ENCODE measurements at regions not wholly inside any gene's neighbourhood (a gene's known extent, or its start where the extent isn't known, plus 50 kb on each side); places are given as distances from the start of the nearest gene placed in this dataset.

GRCh38 chr10:21052709-21053104, 155.6 kb upstream of the NEBL start:
- peaks cover 1% of the 10 kb centered on the region for H3K27me3 Mint-ChIP-seq (ENCODE audit: unreplicated experiment)
- no peak for DNase-seq (ENCODE audit: low spot score)
- no peaks in the 10 kb centered on the region for H3K4me1 Mint-ChIP-seq (ENCODE audit: unreplicated experiment)
- H3K4me3 Mint-ChIP-seq (ENCODE audit: unreplicated experiment) = no peak overlapping the region
- TF ChIP-seq CTCF (IDR thresholded peaks at IDR 0.05; ENCODE audit: unreplicated experiment) = no peak
- H3K27ac Mint-ChIP-seq (ENCODE audit: unreplicated experiment) = no peak overlapping the region
- no peaks in the 10 kb centered on the region for H3K9me3 Mint-ChIP-seq (ENCODE audit: unreplicated experiment)
- H3K36me3 Mint-ChIP-seq (ENCODE audit: low read depth, unreplicated experiment) = no peaks in the 10 kb centered on the region

DNA sequence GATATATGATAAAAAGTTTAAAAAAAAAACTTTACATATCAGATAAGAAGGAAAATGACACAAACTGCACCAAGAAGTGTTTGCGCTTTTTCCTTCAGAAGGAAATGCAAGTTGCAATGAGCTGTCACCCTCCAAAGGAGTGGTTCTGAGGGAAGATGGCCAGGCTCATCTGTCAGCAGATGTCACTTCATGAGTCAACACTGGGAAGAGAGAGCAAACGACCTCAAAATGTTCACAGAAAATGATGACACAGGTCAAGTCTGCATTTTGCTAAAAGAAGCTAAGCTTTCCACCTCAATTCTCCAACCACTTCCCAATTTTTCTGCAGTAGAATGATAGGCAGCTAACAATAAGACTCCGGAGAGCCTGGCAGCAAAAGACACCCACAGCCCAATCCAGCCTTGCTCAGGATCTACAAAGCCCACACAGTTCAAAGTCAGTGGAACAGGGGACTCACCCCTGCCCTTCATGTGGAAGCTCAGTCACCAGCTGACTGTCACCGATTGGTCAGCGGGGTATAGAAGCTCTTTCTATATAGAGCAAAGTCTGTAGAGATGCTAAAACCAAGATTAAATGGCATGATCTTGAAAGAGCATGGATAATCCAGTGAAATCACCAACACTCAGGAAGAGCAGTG, 155.1 kb upstream of the NEBL start:
- no peak for DNase-seq (ENCODE audit: low spot score)
- peaks cover 1% of the 10 kb centered on the region for H3K27me3 Mint-ChIP-seq (ENCODE audit: unreplicated experiment)
- H3K27ac Mint-ChIP-seq (ENCODE audit: unreplicated experiment) = no peak overlapping the region
- no peaks in the 10 kb centered on the region for H3K4me1 Mint-ChIP-seq (ENCODE audit: unreplicated experiment)
- no peaks in the 10 kb centered on the region for H3K36me3 Mint-ChIP-seq (ENCODE audit: low read depth, unreplicated experiment)
- H3K9me3 Mint-ChIP-seq (ENCODE audit: unreplicated experiment) = no peaks in the 10 kb centered on the region
- H3K4me3 Mint-ChIP-seq (ENCODE audit: unreplicated experiment) = no peak overlapping the region
- no peak for TF ChIP-seq CTCF (IDR thresholded peaks at IDR 0.05; ENCODE audit: unreplicated experiment)

GRCh38 chr10:21049482-21049881, 152.4 kb upstream of the NEBL start:
- Mint-ChIP-seq H3K27me3 (ENCODE audit: unreplicated experiment) (peaks cover 1% of the 10 kb centered on the region), H3K4me3 (ENCODE audit: unreplicated experiment) (no peak overlapping the region), H3K27ac (ENCODE audit: unreplicated experiment) (no peak overlapping the region), H3K9me3 (ENCODE audit: unreplicated experiment) (no peaks in the 10 kb centered on the region), H3K4me1 (ENCODE audit: unreplicated experiment) (no peaks in the 10 kb centered on the region), H3K36me3 (ENCODE audit: low read depth, unreplicated experiment) (no peaks in the 10 kb centered on the region)
- no peak for TF ChIP-seq CTCF (IDR thresholded peaks at IDR 0.05; ENCODE audit: unreplicated experiment)
- no peak for DNase-seq (ENCODE audit: low spot score)

DNA sequence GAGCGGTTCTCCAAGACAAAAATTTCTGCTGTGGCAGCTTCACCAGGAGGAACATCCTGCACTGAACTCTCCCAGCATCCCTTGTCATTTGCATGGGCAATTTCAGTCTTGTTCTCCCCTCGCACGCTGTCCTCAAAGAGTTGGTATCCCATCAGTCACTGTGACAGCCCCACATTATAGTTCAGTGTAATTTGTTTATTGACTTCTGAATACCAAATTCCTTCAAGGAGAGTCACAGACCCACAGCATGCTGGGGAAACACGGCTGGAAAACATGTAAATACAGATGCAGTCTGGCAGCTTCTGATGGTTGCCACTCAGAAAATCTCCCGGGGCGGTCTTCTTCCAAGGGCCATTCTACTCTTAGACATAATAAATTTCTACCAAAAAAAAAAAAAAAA, 151.0 kb upstream of the NEBL start:
- no peaks in the 10 kb centered on the region for H3K4me1 Mint-ChIP-seq (ENCODE audit: unreplicated experiment)
- H3K27me3 Mint-ChIP-seq (ENCODE audit: unreplicated experiment) = peaks cover 1% of the 10 kb centered on the region
- no peak for TF ChIP-seq CTCF (IDR thresholded peaks at IDR 0.05; ENCODE audit: unreplicated experiment)
- H3K36me3 Mint-ChIP-seq (ENCODE audit: low read depth, unreplicated experiment) = no peaks in the 10 kb centered on the region
- no peak for DNase-seq (ENCODE audit: low spot score)
- no peak overlapping the region for H3K4me3 Mint-ChIP-seq (ENCODE audit: unreplicated experiment)
- H3K9me3 Mint-ChIP-seq (ENCODE audit: unreplicated experiment) = no peaks in the 10 kb centered on the region
- H3K27ac Mint-ChIP-seq (ENCODE audit: unreplicated experiment) = no peak overlapping the region

GRCh38 chr10:21047511-21047910, 150.4 kb upstream of the NEBL start:
- Mint-ChIP-seq H3K4me1 (ENCODE audit: unreplicated experiment) (no peaks in the 10 kb centered on the region), H3K9me3 (ENCODE audit: unreplicated experiment) (no peaks in the 10 kb centered on the region), H3K4me3 (ENCODE audit: unreplicated experiment) (no peak overlapping the region), H3K27me3 (ENCODE audit: unreplicated experiment) (peaks cover 1% of the 10 kb centered on the region), H3K36me3 (ENCODE audit: low read depth, unreplicated experiment) (no peaks in the 10 kb centered on the region), H3K27ac (ENCODE audit: unreplicated experiment) (no peak overlapping the region)
- no peak for DNase-seq (ENCODE audit: low spot score)
- TF ChIP-seq CTCF (IDR thresholded peaks at IDR 0.05; ENCODE audit: unreplicated experiment) = no peak
